NCI-H526 (cell line): ENCODE measurements at regions not wholly inside any gene's neighbourhood (a gene's known extent, or its start where the extent isn't known, plus 50 kb on each side); places are given as distances from the start of the nearest gene placed in this dataset.
A peak's percentile ranks its signal among the peaks of the same experiment; 100 is the strongest.

ENCODE experiments used
- DNase-seq, 2 experiments: peaks; one replicate each; lab custom pipeline; 2025; lab: John Stamatoyannopoulos, UW

- DNase-seq, result peak in 1 of 2 experiments; percentile 8
Measured at GRCh38 chr3:1551741-1552140, 458.9 kb downstream of the CNTN6 start.

- no peak for DNase-seq
Measured at GRCh38 chr3:1552831-1553230, 460.0 kb downstream of the CNTN6 start.

GRCh38 chr3:1561427-1561826 is 468.6 kb downstream of the CNTN6 start:
- DNase-seq, result peak; percentile 94

GRCh38 chr3:1571736-1572135 is 478.9 kb downstream of the CNTN6 start:
- no peak for DNase-seq

GRCh38 chr3:1576047-1576446 is 483.2 kb downstream of the CNTN6 start:
- DNase-seq, result no peak

- no peak for DNase-seq
Measured at GRCh38 chr3:1578124-1578806, 485.4 kb downstream of the CNTN6 start.

- no peak for DNase-seq
Measured at GRCh38 chr3:1583044-1583443, 490.2 kb downstream of the CNTN6 start.

GRCh38 chr3:1587426-1587825 is 494.6 kb downstream of the CNTN6 start:
- DNase-seq, result no peak

GRCh38 chr3:1591327-1592028 is 498.7 kb downstream of the CNTN6 start:
- DNase-seq, result no peak

GRCh38 chr3:1594940-1595339 is 502.1 kb downstream of the CNTN6 start:
- DNase-seq, result no peak

- no peak for DNase-seq
Measured at GRCh38 chr3:1600206-1600605, 498.5 kb upstream of the CNTN4 start.

GRCh38 chr3:1600700-1601418 is 497.8 kb upstream of the CNTN4 start:
- DNase-seq, result no peak

GRCh38 chr3:1609416-1609815 is 489.2 kb upstream of the CNTN4 start:
- DNase-seq, result no peak

- peak in 1 of 2 experiments; percentile 22 for DNase-seq
Measured at GRCh38 chr3:1611824-1612223, 486.8 kb upstream of the CNTN4 start.

GRCh38 chr3:1613962-1614361 is 484.7 kb upstream of the CNTN4 start:
- no peak for DNase-seq

- peak; percentile 10 to 12 for DNase-seq
Measured at GRCh38 chr3:1616744-1617143, 481.9 kb upstream of the CNTN4 start.

GRCh38 chr3:1623896-1624295 is 474.8 kb upstream of the CNTN4 start:
- DNase-seq, result no peak

- DNase-seq, result no peak
Measured at GRCh38 chr3:1632128-1632527, 466.5 kb upstream of the CNTN4 start.

GRCh38 chr3:1661839-1662238 is 436.8 kb upstream of the CNTN4 start:
- DNase-seq, result no peak

GRCh38 chr3:1664266-1664665 is 434.4 kb upstream of the CNTN4 start:
- no peak for DNase-seq

- no peak for DNase-seq
Measured at GRCh38 chr3:1666865-1667264, 431.8 kb upstream of the CNTN4 start.

- DNase-seq, result no peak
Measured at GRCh38 chr3:1677576-1678156, 421.0 kb upstream of the CNTN4 start.

- DNase-seq, result no peak
Measured at GRCh38 chr3:1692428-1692827, 406.2 kb upstream of the CNTN4 start.
